IMR-90 (cell line): ENCODE measurements at regions not wholly inside any gene's neighbourhood (a gene's known extent, or its start where the extent isn't known, plus 50 kb on each side); places are given as distances from the start of the nearest gene placed in this dataset.

ENCODE experiments used
- ATAC-seq: fragments of 200-7000 bp; cut with Tn5 transposase; 2 replicates; pipeline ENCODE4 v1.9.1; 2020; ENCODE audit warnings: low read depth, mild to moderate bottlenecking, moderate library complexity
- BruUV-seq: library from RNA; stranded (reverse); fragments of 400-500 nt; replicated peaks from 2 replicates; lab custom pipeline; 2021; lab: Mats Ljungman, UMichigan
- CTCF ChIA-PET: fragments of 300-600 bp; formaldehyde crosslinking; extraction: SDS; loops from one replicate; lab custom pipeline; 2021; ENCODE audit warnings: antibody characterized with exemption; lab: Yijun Ruan, JAX
- POLR2A ChIA-PET: fragments of 300-600 bp; sonication (Branson Sonifier 250); formaldehyde crosslinking; loops from one replicate; lab custom pipeline; 2022; ENCODE audit warnings: antibody characterized with exemption; ENCODE audit not compliant: unreplicated experiment; lab: Charles Lee
- DNase-seq: peaks from one replicate; pipeline ENCODE4 v3.0.0; 2013
- H2AFZ ChIP-seq: replicated peaks from 2 replicates; pipeline ENCODE3; 2013; ENCODE audit warnings: low read length, mild to moderate bottlenecking; ENCODE audit not compliant: poor library complexity
- H2AK5ac ChIP-seq: 2 replicates; pipeline ENCODE4 v1.6.1; 2013; ENCODE audit warnings: low read depth, low read length, inconsistent platforms
- H2AK9ac ChIP-seq: replicated peaks from 2 replicates; pipeline ENCODE3; 2013; ENCODE audit warnings: mild to moderate bottlenecking, low read depth, low read length, moderate library complexity; ENCODE audit not compliant: poor library complexity
- H2BK120ac ChIP-seq: 2 replicates; pipeline ENCODE4 v1.6.1; 2013; ENCODE audit warnings: low read depth, low read length, inconsistent platforms
- H2BK15ac ChIP-seq: 3 replicates; pipeline ENCODE4 v1.6.1; 2013; ENCODE audit warnings: low read depth, low read length, inconsistent platforms
- H2BK20ac ChIP-seq: 2 replicates; pipeline ENCODE4 v1.6.1; 2013; ENCODE audit warnings: low read depth, mild to moderate bottlenecking, inconsistent platforms, low read length, moderate library complexity
- H2BK5ac ChIP-seq: 2 replicates; pipeline ENCODE4 v1.6.1; 2013; ENCODE audit warnings: mild to moderate bottlenecking, low read depth, low read length, inconsistent platforms; ENCODE audit not compliant: poor library complexity, severe bottlenecking
- H3K14ac ChIP-seq: replicated peaks from 2 replicates; pipeline ENCODE4 v1.6.1; 2013; ENCODE audit warnings: low read depth, low read length, inconsistent platforms
- H3K18ac ChIP-seq: 2 replicates; pipeline ENCODE4 v1.6.1; 2013; ENCODE audit warnings: low read depth, low read length, control low read depth
- H3K23ac ChIP-seq: 2 replicates; pipeline ENCODE4 v1.6.1; 2013; ENCODE audit warnings: low read depth, low read length, inconsistent platforms
- H3K27ac ChIP-seq: 2 replicates; pipeline ENCODE4 v1.5.1; 2013; ENCODE audit warnings: mild to moderate bottlenecking, control low read depth, low read length; ENCODE audit not compliant: insufficient read depth
- H3K27me3 ChIP-seq: 2 replicates; pipeline ENCODE4 v1.6.1; 2013; ENCODE audit warnings: low read length; ENCODE audit not compliant: control insufficient read depth, insufficient read depth
- H3K36me3 ChIP-seq: 2 replicates; pipeline ENCODE4 v1.6.1; 2013; ENCODE audit warnings: low read length, mixed read lengths; ENCODE audit not compliant: control insufficient read depth, insufficient read depth
- H3K4ac ChIP-seq: 2 replicates; pipeline ENCODE4 v1.6.1; 2013; ENCODE audit warnings: low read depth, low read length, inconsistent platforms
- H3K4me1 ChIP-seq: 2 replicates; pipeline ENCODE4 v1.6.1; 2013; ENCODE audit warnings: low read length, mixed read lengths; ENCODE audit not compliant: control insufficient read depth, insufficient read depth
- H3K4me2 ChIP-seq: 2 replicates; pipeline ENCODE4 v1.6.1; 2013; ENCODE audit warnings: low read depth, mild to moderate bottlenecking, control low read depth, low read length, moderate library complexity
- H3K4me3 ChIP-seq: 2 replicates; pipeline ENCODE4 v1.5.1; 2013; ENCODE audit warnings: low read depth, mild to moderate bottlenecking, control low read depth, low read length, moderate library complexity; ENCODE audit not compliant: insufficient read depth
- H3K56ac ChIP-seq: 2 replicates; pipeline ENCODE4 v1.6.1; 2013; ENCODE audit warnings: low read length, inconsistent platforms; ENCODE audit not compliant: insufficient read depth; ENCODE audit errors: extremely low read depth
- H3K79me1 ChIP-seq, 2 experiments: 2 replicates each; pipeline ENCODE4 v1.6.1; 2013; ENCODE audit warnings: low read length in 2 of 2, inconsistent platforms in 1 of 2, low read depth in 1 of 2
- H3K9ac ChIP-seq: 2 replicates; pipeline ENCODE4 v1.6.1; 2013; ENCODE audit warnings: low read depth, low read length, control low read depth
- H3K9me1 ChIP-seq: 2 replicates; pipeline ENCODE4 v1.6.1; 2013; ENCODE audit warnings: low read length, inconsistent platforms; ENCODE audit not compliant: insufficient read depth
- H3K9me3 ChIP-seq: 2 replicates; pipeline ENCODE4 v1.6.1; 2013; ENCODE audit warnings: low read length; ENCODE audit not compliant: control insufficient read depth, insufficient read depth
- H4K20me1 ChIP-seq: 2 replicates; pipeline ENCODE4 v1.6.1; 2013; ENCODE audit warnings: low read length, inconsistent platforms; ENCODE audit not compliant: insufficient read depth
- H4K5ac ChIP-seq: 2 replicates; pipeline ENCODE4 v1.6.1; 2013; ENCODE audit warnings: mild to moderate bottlenecking, low read depth, low read length, control low read depth
- H4K8ac ChIP-seq, 2 experiments: 2 replicates each; pipeline ENCODE4 v1.6.1; 2013; ENCODE audit warnings: low read depth in 2 of 2, low read length in 2 of 2, control low read depth in 1 of 2, inconsistent platforms in 1 of 2
- H4K91ac ChIP-seq: 2 replicates; pipeline ENCODE4 v1.6.1; 2013; ENCODE audit warnings: low read depth, low read length, inconsistent platforms; ENCODE audit not compliant: insufficient read depth
- CEBPB ChIP-seq: IDR thresholded peaks from 2 replicates; pipeline ENCODE4 v1.6.1; 2012; ENCODE audit warnings: low read depth, low read length, improper control_type of control experiment
- CHD1 ChIP-seq: IDR thresholded peaks from 2 replicates; pipeline ENCODE4 v1.6.1; 2012; ENCODE audit warnings: low read depth, low read length, improper control_type of control experiment
- CTCF ChIP-seq: conservative IDR thresholded peaks from 2 replicates; pipeline ENCODE4 v1.5.1; 2012; ENCODE audit warnings: mild to moderate bottlenecking, low read depth, low read length, improper control_type of control experiment
- ELK1 ChIP-seq: fragments of 150-350 bp; IDR thresholded peaks from 2 replicates; pipeline ENCODE4 v1.6.1; 2016; ENCODE audit warnings: low read depth, mild to moderate bottlenecking, low read length, moderate library complexity, borderline replicate concordance
- FOS ChIP-seq: fragments of 150-350 bp; IDR thresholded peaks from 2 replicates; pipeline ENCODE4 v1.6.1; 2016; ENCODE audit warnings: low read depth, low read length
- MXI1 ChIP-seq: IDR thresholded peaks from 2 replicates; pipeline ENCODE4 v1.6.1; 2012; ENCODE audit warnings: low read depth, mild to moderate bottlenecking, low read length, moderate library complexity, borderline replicate concordance
- NFE2L2 ChIP-seq: fragments of 150-350 bp; IDR thresholded peaks from 2 replicates; pipeline ENCODE4 v1.6.1; 2016; ENCODE audit warnings: low read depth, mild to moderate bottlenecking, low read length
- POLR2A ChIP-seq: IDR thresholded peaks from 2 replicates; pipeline ENCODE4 v1.6.1; 2012; ENCODE audit warnings: mild to moderate bottlenecking, low read depth, low read length
- RAD21 ChIP-seq: IDR thresholded peaks from 2 replicates; pipeline ENCODE4 v1.6.1; 2012; ENCODE audit warnings: low read length, improper control_type of control experiment
- RFX5 ChIP-seq: IDR thresholded peaks from 2 replicates; pipeline ENCODE4 v1.8.0; 2012; ENCODE audit warnings: low read depth, mild to moderate bottlenecking, low read length, moderate library complexity
- SMC3 ChIP-seq: fragments of 150-350 bp; IDR thresholded peaks from 2 replicates; pipeline ENCODE4 v1.6.1; 2016; ENCODE audit warnings: low read depth, mild to moderate bottlenecking, antibody characterized with exemption, low read length, moderate library complexity
- WGBS, 2 experiments: methylation state at CpG; one replicate each; pipeline versions ENCODE4 v1.1.5 to v1.1.7; 2013; ENCODE audit warnings: missing lambda C conversion rate in 2 of 2; ENCODE audit not compliant: insufficient read length in 1 of 2; ENCODE audit errors: extremely low coverage in 2 of 2; 5-methylcytosine and 5-hydroxymethylcytosine counted together
- dilution Hi-C: fragments of 300-500 bp; cut with HindIII; formaldehyde crosslinking; loops from one replicate; pipeline ENCODE4 v1.14.3; 2018; ENCODE audit warnings: low sequenced_read_pairs; ENCODE audit not compliant: unreplicated experiment
- in situ Hi-C: fragments of 300-500 bp; cut with MboI; formaldehyde crosslinking; loops from 3 replicates; pipeline ENCODE4 v1.14.3; 2019; ENCODE audit warnings: low sequenced_read_pairs, inconsistent platforms, mixed read lengths
- intact Hi-C: fragments of 100-400 bp; cut with micrococcal nuclease; formaldehyde crosslinking; loops from 2 replicates; pipeline ENCODE4 v1.10.0; 2022
- TF ChIP-seq, protein P1 (sequence below): fragments of 150-350 bp; IDR thresholded peaks from 2 replicates; pipeline ENCODE4 v1.6.1; 2017; ENCODE audit warnings: mild to moderate bottlenecking, antibody characterized with exemption, low read length, low read depth

GRCh38 chr18:22493940-22494339 is 76.2 kb upstream of the CTAGE1 start:
- Histone ChIP-seq H3K18ac (peak overlapping the region; percentile 96), H3K9me1 (peaks cover 5% of the 10 kb centered on the region; the same call in 1 of the 2 replicates), H3K14ac (peak overlapping the region; percentile 93), H2BK15ac (peak overlapping the region; percentile 86), H3K9me3 (peaks cover 3% of the 10 kb centered on the region; the same call in 1 of the 2 replicates), H3K4me3 (no peak overlapping the region), H4K20me1 (no peaks in the 10 kb centered on the region), H4K8ac (peak overlapping the region; percentile 83 to 93), H3K27me3 (no peaks in the 10 kb centered on the region), H2BK120ac (peak overlapping the region; percentile 96), H3K27ac (peak overlapping the region; percentile 46), H3K36me3 (no peaks in the 10 kb centered on the region), H3K23ac (peak overlapping the region; percentile 89), H3K9ac (no peak overlapping the region; the same call in 1 of the 2 replicates), H3K4me1 (peaks cover 10% of the 10 kb centered on the region), H2BK5ac (peak overlapping the region; percentile 88), H2AK5ac (peak overlapping the region; percentile 16; the same call in 1 of the 2 replicates), H2AK9ac (no peak overlapping the region), H4K91ac (peak overlapping the region; percentile 94), H2AFZ (peak overlapping the region; percentile 75), H2BK20ac (peak overlapping the region; percentile 95), H3K79me1 (no peaks in the 10 kb centered on the region), H3K4ac (peak overlapping the region; percentile 89), H3K4me2 (peak overlapping the region; percentile 30; the same call in 1 of the 2 replicates), H3K56ac (peak overlapping the region; percentile 67), H4K5ac (peak overlapping the region; percentile 96)
- ChIA-PET CTCF (interaction anchor here (0.7 kb wide), 1 partner anchor 72 kb away, joined by 3 read pairs; no protein-coding TSS in a partner anchor), POLR2A (interaction anchor here (0.7 kb wide), 1 partner anchor 28 kb away, joined by 3 read pairs; no protein-coding TSS in a partner anchor)
- no TSS peak for BruUV-seq
- peak; percentile 52 for DNase-seq
- intact Hi-C loops (loop anchor here (2.0 kb wide), 1 partner anchor 63 kb away; no protein-coding TSS in a partner anchor), dilution Hi-C loops (no loop called here), in situ Hi-C loops (no loop called here)
- no CpG with 5 or more reads among the region's 4 CpGs for WGBS, 2 experiments
- TF ChIP-seq POLR2A (no peak), SMC3 (no peak), NFE2L2 (no peak), FOS (no peak), CEBPB (no peak), ELK1 (no peak), RAD21 (no peak), MXI1 (no peak), RFX5 (no peak), CTCF (no peak), CHD1 (no peak)
- TF ChIP-seq, protein P1, sequence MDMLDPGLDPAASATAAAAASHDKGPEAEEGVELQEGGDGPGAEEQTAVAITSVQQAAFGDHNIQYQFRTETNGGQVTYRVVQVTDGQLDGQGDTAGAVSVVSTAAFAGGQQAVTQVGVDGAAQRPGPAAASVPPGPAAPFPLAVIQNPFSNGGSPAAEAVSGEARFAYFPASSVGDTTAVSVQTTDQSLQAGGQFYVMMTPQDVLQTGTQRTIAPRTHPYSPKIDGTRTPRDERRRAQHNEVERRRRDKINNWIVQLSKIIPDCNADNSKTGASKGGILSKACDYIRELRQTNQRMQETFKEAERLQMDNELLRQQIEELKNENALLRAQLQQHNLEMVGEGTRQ: no peak
- peak; percentile 92 for ATAC-seq
